Caco-2 (cell line): ENCODE measurements at regions not wholly inside any gene's neighbourhood (a gene's known extent, or its start where the extent isn't known, plus 50 kb on each side); places are given as distances from the start of the nearest gene placed in this dataset.
A peak's percentile ranks its signal among the peaks of the same experiment; 100 is the strongest.

Experiments used
- BruUV-seq: library from RNA; stranded (reverse); fragments of 400-500 nt; replicated peaks from 2 replicates; lab custom pipeline; 2021; lab: Mats Ljungman, UMichigan
- CTCF ChIA-PET: fragments of 300-600 bp; sonication (Branson Sonifier 250); formaldehyde crosslinking; loops from one replicate; lab custom pipeline; 2022; ENCODE audit warnings: antibody characterized with exemption; lab: Charles Lee
- POLR2A ChIA-PET: fragments of 300-600 bp; sonication (Branson Sonifier 250); formaldehyde crosslinking; loops from one replicate; lab custom pipeline; 2022; ENCODE audit warnings: antibody characterized with exemption; lab: Charles Lee
- DNase-seq, 2 experiments: peaks; one replicate each; pipeline versions ENCODE4 v3.0.0 to v3.0.0-alpha.2; 2020 to 2022
- H3K27me3 ChIP-seq: replicated peaks from 2 replicates; pipeline ENCODE4 v1.6.0; 2011; ENCODE audit warnings: low read length; ENCODE audit not compliant: control insufficient read depth, insufficient read depth
- H3K36me3 ChIP-seq: 2 replicates; pipeline ENCODE4 v1.5.1; 2011; ENCODE audit warnings: low read length; ENCODE audit not compliant: control insufficient read depth, insufficient read depth
- H3K4me1 ChIP-seq: fragments of 250-450 bp; sonication (Bioruptor Pico); 2 replicates; pipeline ENCODE4 v1.5.1; 2020; ENCODE audit warnings: mild to moderate bottlenecking
- H3K4me3 ChIP-seq: 2 replicates; pipeline ENCODE4 v1.5.1; 2011; ENCODE audit warnings: low read depth, mild to moderate bottlenecking, control low read depth, low read length
- H3K9me3 ChIP-seq: fragments of 250-450 bp; sonication (Bioruptor Pico); 2 replicates; pipeline ENCODE4 v1.5.1; 2020; ENCODE audit warnings: mild to moderate bottlenecking, moderate library complexity
- H3K27ac Mint-ChIP-seq: one replicate; pipeline ENCODE4 v1.8.0; 2022; ENCODE audit warnings: mixed read lengths; ENCODE audit not compliant: unreplicated experiment
- H3K27me3 Mint-ChIP-seq: one replicate; pipeline ENCODE4 v1.8.0; 2022; ENCODE audit warnings: mixed read lengths; ENCODE audit not compliant: insufficient read depth, unreplicated experiment
- H3K36me3 Mint-ChIP-seq: one replicate; pipeline ENCODE4 v1.8.0; 2022; ENCODE audit warnings: mild to moderate bottlenecking, mixed read lengths; ENCODE audit not compliant: insufficient read depth, unreplicated experiment
- H3K4me1 Mint-ChIP-seq: one replicate; pipeline ENCODE4 v1.8.0; 2022; ENCODE audit warnings: low read depth, mixed read lengths; ENCODE audit not compliant: unreplicated experiment
- H3K4me3 Mint-ChIP-seq: one replicate; pipeline ENCODE4 v1.8.0; 2022; ENCODE audit warnings: mild to moderate bottlenecking, moderate library complexity, mixed read lengths; ENCODE audit not compliant: unreplicated experiment
- H3K9me3 Mint-ChIP-seq: one replicate; pipeline ENCODE4 v1.8.0; 2022; ENCODE audit warnings: mixed read lengths; ENCODE audit not compliant: unreplicated experiment
- intact Hi-C: fragments of 100-400 bp; cut with micrococcal nuclease; formaldehyde crosslinking; loops from one replicate; pipeline ENCODE4 v1.10.0; 2022; ENCODE audit not compliant: unreplicated experiment
- TF ChIP-seq, protein P1 (sequence below), 2 experiments: fragments of 200-600 bp in 1 of 2; IDR thresholded peaks; 1 replicate in 1 of 2; 2 replicates in 1 of 2; pipeline versions ENCODE4 v1.5.1 to v1.8.0; 2011 to 2022; ENCODE audit warnings: antibody characterized with exemption in 1 of 2, control low read depth in 1 of 2, inconsistent platforms in 1 of 2, low read depth in 1 of 2, low read length in 1 of 2, mild to moderate bottlenecking in 1 of 2, moderate library complexity in 1 of 2; ENCODE audit not compliant: insufficient read depth in 1 of 2, severe bottlenecking in 1 of 2, unreplicated experiment in 1 of 2

DNA sequence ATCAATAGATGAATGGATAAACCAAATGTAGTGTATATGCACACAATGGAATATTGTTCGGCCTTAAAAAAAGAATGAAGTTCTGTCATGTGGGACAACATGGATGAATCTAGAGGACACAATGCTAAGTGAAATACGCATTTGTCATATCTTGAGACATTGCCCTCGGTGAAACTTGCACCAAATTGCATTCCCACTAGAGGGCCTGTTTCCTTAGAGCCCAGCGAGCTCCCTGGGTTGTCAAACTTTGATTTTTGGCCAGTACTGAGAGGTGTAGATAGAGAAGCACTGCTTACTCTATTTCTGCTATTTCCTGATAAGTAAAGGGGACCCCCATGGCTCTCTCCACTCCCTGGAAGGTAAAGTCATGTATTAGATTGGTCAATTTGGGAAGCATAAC is 157.1 kb downstream of the GPAM start:
- Mint-ChIP-seq H3K27me3 (peaks cover 3% of the 10 kb centered on the region), H3K4me1 (no peaks in the 10 kb centered on the region), H3K36me3 (no peaks in the 10 kb centered on the region), H3K27ac (no peak overlapping the region), H3K9me3 (peaks cover 15% of the 10 kb centered on the region), H3K4me3 (no peak overlapping the region)
- TF ChIP-seq, protein P1, sequence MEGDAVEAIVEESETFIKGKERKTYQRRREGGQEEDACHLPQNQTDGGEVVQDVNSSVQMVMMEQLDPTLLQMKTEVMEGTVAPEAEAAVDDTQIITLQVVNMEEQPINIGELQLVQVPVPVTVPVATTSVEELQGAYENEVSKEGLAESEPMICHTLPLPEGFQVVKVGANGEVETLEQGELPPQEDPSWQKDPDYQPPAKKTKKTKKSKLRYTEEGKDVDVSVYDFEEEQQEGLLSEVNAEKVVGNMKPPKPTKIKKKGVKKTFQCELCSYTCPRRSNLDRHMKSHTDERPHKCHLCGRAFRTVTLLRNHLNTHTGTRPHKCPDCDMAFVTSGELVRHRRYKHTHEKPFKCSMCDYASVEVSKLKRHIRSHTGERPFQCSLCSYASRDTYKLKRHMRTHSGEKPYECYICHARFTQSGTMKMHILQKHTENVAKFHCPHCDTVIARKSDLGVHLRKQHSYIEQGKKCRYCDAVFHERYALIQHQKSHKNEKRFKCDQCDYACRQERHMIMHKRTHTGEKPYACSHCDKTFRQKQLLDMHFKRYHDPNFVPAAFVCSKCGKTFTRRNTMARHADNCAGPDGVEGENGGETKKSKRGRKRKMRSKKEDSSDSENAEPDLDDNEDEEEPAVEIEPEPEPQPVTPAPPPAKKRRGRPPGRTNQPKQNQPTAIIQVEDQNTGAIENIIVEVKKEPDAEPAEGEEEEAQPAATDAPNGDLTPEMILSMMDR (IDR thresholded peaks at IDR 0.05; ENCODE audit: insufficient read depth in 1 of 2, low read depth in 1 of 2, low read length in 1 of 2, severe bottlenecking in 1 of 2, unreplicated experiment in 1 of 2): peak in 1 of 2 experiments; percentile 46
- Histone ChIP-seq H3K9me3 (peaks cover 6% of the 10 kb centered on the region), H3K36me3 (no peaks in the 10 kb centered on the region), H3K4me3 (no peak overlapping the region), H3K4me1 (no peaks in the 10 kb centered on the region), H3K27me3 (no peaks in the 10 kb centered on the region)
- BruUV-seq: no TSS peak
- ChIA-PET CTCF (interaction anchor here (1.0 to 1.8 kb wide), 2 partner anchors 110 to 289 kb away, joined by 5 to 8 read pairs; no protein-coding TSS in a partner anchor), POLR2A (no interaction called here)
- DNase-seq: peak in 1 of 2 experiments; percentile 11
- intact Hi-C loops: loop anchor here (1.0 to 2.0 kb wide), 2 partner anchors 111 to 288 kb away; no protein-coding TSS in a partner anchor

DNA sequence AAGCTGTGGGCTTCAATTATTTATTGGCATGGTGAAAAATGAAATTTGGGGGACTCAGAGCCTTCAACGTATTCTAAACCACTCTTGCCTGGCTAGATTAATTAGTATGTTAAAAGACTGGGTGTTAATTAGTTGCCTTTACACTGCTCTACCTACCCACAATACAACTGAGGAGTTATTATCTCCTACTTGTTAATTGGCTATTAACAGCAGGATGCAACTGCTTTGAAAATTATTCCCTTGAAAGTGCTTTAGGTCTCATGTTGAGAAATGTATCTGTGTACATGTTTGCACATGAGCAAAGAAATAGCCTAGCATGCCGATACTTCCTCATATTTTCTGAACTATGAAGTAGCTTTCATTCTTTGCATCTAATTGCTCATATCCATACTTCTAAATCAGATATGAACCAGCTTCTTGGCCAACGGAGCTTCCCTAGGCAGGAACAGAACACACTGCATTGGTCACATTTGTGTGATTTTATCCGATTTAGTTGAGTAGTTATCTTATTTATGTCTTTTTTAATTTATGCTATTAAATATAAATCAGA is 155.8 kb downstream of the GPAM start:
- TF ChIP-seq, protein P1 (IDR thresholded peaks at IDR 0.05; ENCODE audit: insufficient read depth in 1 of 2, low read depth in 1 of 2, low read length in 1 of 2, severe bottlenecking in 1 of 2, unreplicated experiment in 1 of 2): no peak
- no peak overlapping the region for H3K27ac Mint-ChIP-seq
- H3K9me3 Mint-ChIP-seq: peaks cover 25% of the 10 kb centered on the region
- no peak for DNase-seq
- Histone ChIP-seq H3K9me3 (peaks cover 6% of the 10 kb centered on the region), H3K4me3 (no peak overlapping the region), H3K36me3 (no peaks in the 10 kb centered on the region), H3K4me1 (no peaks in the 10 kb centered on the region), H3K27me3 (no peaks in the 10 kb centered on the region)
- CTCF ChIA-PET: no interaction called here
- intact Hi-C loops: loop anchor here (2.0 kb wide), 1 partner anchor 287 kb away; no protein-coding TSS in a partner anchor
- POLR2A ChIA-PET: no interaction called here
- H3K27me3 Mint-ChIP-seq: peaks cover 3% of the 10 kb centered on the region
- no peaks in the 10 kb centered on the region for H3K4me1 Mint-ChIP-seq
- no peak overlapping the region for H3K4me3 Mint-ChIP-seq
- H3K36me3 Mint-ChIP-seq: no peaks in the 10 kb centered on the region
- BruUV-seq: no TSS peak

DNA sequence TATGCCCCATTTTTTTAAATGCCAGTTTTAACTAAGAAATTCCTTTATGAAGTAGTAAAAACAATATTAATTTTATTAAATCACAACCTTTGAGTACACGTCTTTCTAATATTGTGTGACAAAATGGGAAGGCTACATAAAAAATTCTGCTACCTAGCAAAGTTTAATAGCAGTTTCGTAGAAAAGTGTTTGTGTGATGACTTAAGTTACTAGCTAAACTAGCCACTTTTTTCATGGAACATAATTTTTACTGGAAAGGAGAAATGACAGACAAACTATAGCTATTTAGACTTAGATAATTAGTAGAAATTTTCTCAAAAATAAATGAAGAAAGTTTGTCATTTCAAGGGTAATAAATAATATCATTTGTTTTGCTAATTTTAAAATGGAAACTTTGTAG is 153.1 kb downstream of the GPAM start:
- no TSS peak for BruUV-seq
- Histone ChIP-seq H3K4me3 (no peak overlapping the region), H3K27me3 (no peaks in the 10 kb centered on the region), H3K36me3 (no peaks in the 10 kb centered on the region), H3K4me1 (no peaks in the 10 kb centered on the region), H3K9me3 (peaks cover 6% of the 10 kb centered on the region)
- TF ChIP-seq, protein P1 (IDR thresholded peaks at IDR 0.05; ENCODE audit: insufficient read depth in 1 of 2, low read depth in 1 of 2, low read length in 1 of 2, severe bottlenecking in 1 of 2, unreplicated experiment in 1 of 2): no peak
- intact Hi-C loops: no loop called here
- no peak overlapping the region for H3K4me3 Mint-ChIP-seq
- no peak for DNase-seq
- H3K4me1 Mint-ChIP-seq: no peaks in the 10 kb centered on the region
- ChIA-PET POLR2A (no interaction called here), CTCF (no interaction called here)
- no peaks in the 10 kb centered on the region for H3K36me3 Mint-ChIP-seq
- no peaks in the 10 kb centered on the region for H3K27me3 Mint-ChIP-seq
- H3K27ac Mint-ChIP-seq: no peak overlapping the region
- H3K9me3 Mint-ChIP-seq: peaks cover 25% of the 10 kb centered on the region
